ENCODE measurements at regions not wholly inside any gene's neighbourhood (a gene's known extent, or its start where the extent isn't known, plus 50 kb on each side); places are given as distances from the start of the nearest gene placed in this dataset.

DNA sequence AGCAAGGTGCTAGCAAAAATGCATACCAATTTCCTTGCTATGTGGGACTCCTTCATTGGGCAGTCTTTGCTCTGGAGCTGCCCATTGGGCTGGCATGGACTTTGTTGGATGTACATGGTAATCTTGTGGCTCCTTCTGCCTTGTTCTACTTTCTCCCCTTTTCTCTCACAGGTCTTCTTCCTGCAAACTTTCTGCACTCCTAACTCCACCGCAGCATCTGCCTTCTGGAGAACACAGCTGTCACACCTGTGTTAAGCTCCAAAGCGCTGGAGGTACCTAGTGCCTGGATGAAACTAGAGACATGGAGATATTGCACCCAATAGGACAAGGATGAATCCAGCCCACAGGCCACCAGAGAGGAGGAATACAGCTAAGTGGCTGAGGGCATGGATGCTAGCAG, 60.7 kb upstream of the CCND2 start:
- no peaks in the 10 kb centered on the region for H3K9me3 Mint-ChIP-seq (ENCODE audit: unreplicated experiment)
- H3K4me1 Mint-ChIP-seq (ENCODE audit: insufficient read depth, unreplicated experiment), result peaks cover 13% of the 10 kb centered on the region
- TF ChIP-seq, protein P1, sequence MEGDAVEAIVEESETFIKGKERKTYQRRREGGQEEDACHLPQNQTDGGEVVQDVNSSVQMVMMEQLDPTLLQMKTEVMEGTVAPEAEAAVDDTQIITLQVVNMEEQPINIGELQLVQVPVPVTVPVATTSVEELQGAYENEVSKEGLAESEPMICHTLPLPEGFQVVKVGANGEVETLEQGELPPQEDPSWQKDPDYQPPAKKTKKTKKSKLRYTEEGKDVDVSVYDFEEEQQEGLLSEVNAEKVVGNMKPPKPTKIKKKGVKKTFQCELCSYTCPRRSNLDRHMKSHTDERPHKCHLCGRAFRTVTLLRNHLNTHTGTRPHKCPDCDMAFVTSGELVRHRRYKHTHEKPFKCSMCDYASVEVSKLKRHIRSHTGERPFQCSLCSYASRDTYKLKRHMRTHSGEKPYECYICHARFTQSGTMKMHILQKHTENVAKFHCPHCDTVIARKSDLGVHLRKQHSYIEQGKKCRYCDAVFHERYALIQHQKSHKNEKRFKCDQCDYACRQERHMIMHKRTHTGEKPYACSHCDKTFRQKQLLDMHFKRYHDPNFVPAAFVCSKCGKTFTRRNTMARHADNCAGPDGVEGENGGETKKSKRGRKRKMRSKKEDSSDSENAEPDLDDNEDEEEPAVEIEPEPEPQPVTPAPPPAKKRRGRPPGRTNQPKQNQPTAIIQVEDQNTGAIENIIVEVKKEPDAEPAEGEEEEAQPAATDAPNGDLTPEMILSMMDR (IDR thresholded peaks at IDR 0.05; ENCODE audit: unreplicated experiment), result no peak
- CTCF ChIA-PET, result interaction anchor here (0.6 to 0.9 kb wide), 2 partner anchors 64 to 934 kb away, joined by 3 to 4 read pairs; no protein-coding TSS in a partner anchor
- H3K4me3 Mint-ChIP-seq (ENCODE audit: unreplicated experiment), result no peak overlapping the region
- H3K27me3 Mint-ChIP-seq (ENCODE audit: insufficient read depth, unreplicated experiment), result peaks cover 35% of the 10 kb centered on the region
- no TSS peak for BruUV-seq (replicated peaks)
- H3K36me3 Mint-ChIP-seq (ENCODE audit: insufficient read depth, unreplicated experiment), result no peaks in the 10 kb centered on the region
- no peak for DNase-seq (ENCODE audit: unreplicated experiment)
- intact Hi-C loops (cut with micrococcal nuclease), result no loop called here
- H3K27ac Mint-ChIP-seq (ENCODE audit: low read depth, unreplicated experiment), result no peak overlapping the region
- POLR2A ChIA-PET, result no interaction called here

DNA sequence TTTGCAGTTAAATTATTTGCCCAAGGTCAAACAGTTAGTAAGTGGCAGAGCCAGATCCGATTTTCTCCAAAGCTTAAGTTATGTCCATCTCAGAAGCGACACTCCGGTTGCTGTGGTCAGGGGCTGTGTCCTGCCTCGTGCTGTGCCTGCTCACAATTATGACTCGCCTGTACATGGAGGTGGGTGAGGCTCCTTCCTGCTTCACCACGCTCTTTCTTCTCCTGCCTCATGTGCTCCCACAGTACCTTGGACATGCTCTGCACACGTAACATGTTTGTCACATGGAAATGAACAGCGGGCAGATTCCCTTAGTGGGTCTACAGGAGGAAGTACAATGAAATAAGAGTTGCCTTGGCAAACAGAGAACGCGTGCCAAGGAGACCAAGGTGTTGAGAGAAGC, 62.2 kb upstream of the CCND2 start:
- H3K27me3 Mint-ChIP-seq (ENCODE audit: insufficient read depth, unreplicated experiment), result peaks cover 35% of the 10 kb centered on the region
- BruUV-seq (replicated peaks), result no TSS peak

DNA sequence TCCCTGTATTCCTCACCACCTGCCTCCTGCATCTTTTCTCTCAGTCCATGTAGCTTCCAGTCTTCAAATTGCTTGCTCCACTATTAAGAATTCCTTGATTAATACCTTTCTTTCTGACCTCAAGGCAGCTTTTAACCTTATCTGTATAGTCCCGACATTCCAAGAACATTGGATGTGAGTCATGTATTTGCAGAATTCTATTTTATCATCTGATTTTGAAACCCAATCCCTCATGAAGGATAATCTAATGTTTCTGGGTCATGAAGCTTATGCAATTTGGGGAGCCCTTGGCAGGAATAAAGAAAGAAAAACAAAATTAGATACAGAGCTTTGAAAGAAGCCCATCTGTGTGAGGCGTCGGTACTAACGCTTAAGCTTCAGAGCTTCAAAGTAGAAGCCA, 63.4 kb upstream of the CCND2 start:
- no TSS peak for BruUV-seq (replicated peaks)
- intact Hi-C loops (cut with micrococcal nuclease), result no loop called here
- DNase-seq (ENCODE audit: unreplicated experiment), result no peak
- Mint-ChIP-seq H3K27ac (ENCODE audit: low read depth, unreplicated experiment) (no peak overlapping the region), H3K27me3 (ENCODE audit: insufficient read depth, unreplicated experiment) (peaks cover 47% of the 10 kb centered on the region), H3K4me3 (ENCODE audit: unreplicated experiment) (no peak overlapping the region), H3K9me3 (ENCODE audit: unreplicated experiment) (no peaks in the 10 kb centered on the region), H3K36me3 (ENCODE audit: insufficient read depth, unreplicated experiment) (no peaks in the 10 kb centered on the region), H3K4me1 (ENCODE audit: insufficient read depth, unreplicated experiment) (peaks cover 3% of the 10 kb centered on the region)
- POLR2A ChIA-PET, result no interaction called here
- CTCF ChIA-PET, result interaction anchor here (0.6 to 1.0 kb wide), 3 partner anchors 13 to 548 kb away, joined by 3 to 4 read pairs (median 4); no protein-coding TSS in a partner anchor
- TF ChIP-seq, protein P1 (IDR thresholded peaks at IDR 0.05; ENCODE audit: unreplicated experiment), result no peak

More for the DNA sequence above, 62.2 kb upstream of the CCND2 start:
- no peak for DNase-seq (ENCODE audit: unreplicated experiment)
- intact Hi-C loops (cut with micrococcal nuclease), result no loop called here
- no peaks in the 10 kb centered on the region for H3K36me3 Mint-ChIP-seq (ENCODE audit: insufficient read depth, unreplicated experiment)
- H3K4me3 Mint-ChIP-seq (ENCODE audit: unreplicated experiment), result no peak overlapping the region
- peaks cover 13% of the 10 kb centered on the region for H3K4me1 Mint-ChIP-seq (ENCODE audit: insufficient read depth, unreplicated experiment)
- H3K9me3 Mint-ChIP-seq (ENCODE audit: unreplicated experiment), result no peaks in the 10 kb centered on the region
- CTCF ChIA-PET, result interaction anchor here (1.0 kb wide), 1 partner anchor 18 kb away, joined by 3 read pairs; no protein-coding TSS in a partner anchor
- POLR2A ChIA-PET, result no interaction called here
- no peak overlapping the region for H3K27ac Mint-ChIP-seq (ENCODE audit: low read depth, unreplicated experiment)
- TF ChIP-seq, protein P1 (IDR thresholded peaks at IDR 0.05; ENCODE audit: unreplicated experiment), result no peak

DNA sequence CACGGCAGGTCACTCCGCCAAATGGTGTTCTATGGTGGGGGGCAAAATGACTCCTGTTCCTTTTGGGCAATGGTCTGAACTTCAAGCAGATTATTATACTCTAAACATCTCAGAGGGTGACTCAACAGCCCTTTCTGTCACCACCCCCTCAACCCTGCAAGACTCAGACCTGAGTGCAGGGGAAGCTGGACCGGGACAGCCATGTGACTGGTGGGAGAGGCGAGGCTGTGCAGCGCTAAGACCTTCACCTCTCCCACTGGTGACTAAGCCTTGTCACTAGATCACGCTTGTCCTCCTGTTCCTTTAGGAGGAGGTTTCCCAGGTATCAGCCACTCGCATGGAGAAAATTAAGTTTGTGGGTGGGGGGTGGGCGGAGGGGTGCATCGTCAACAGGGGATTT, 67.1 kb upstream of the CCND2 start:
- Mint-ChIP-seq H3K27me3 (ENCODE audit: insufficient read depth, unreplicated experiment) (peaks cover 72% of the 10 kb centered on the region), H3K36me3 (ENCODE audit: insufficient read depth, unreplicated experiment) (no peaks in the 10 kb centered on the region), H3K27ac (ENCODE audit: low read depth, unreplicated experiment) (no peak overlapping the region), H3K4me1 (ENCODE audit: insufficient read depth, unreplicated experiment) (no peaks in the 10 kb centered on the region), H3K4me3 (ENCODE audit: unreplicated experiment) (no peak overlapping the region), H3K9me3 (ENCODE audit: unreplicated experiment) (no peaks in the 10 kb centered on the region)
- ChIA-PET POLR2A (no interaction called here), CTCF (interaction anchor here (0.6 to 0.9 kb wide), 2 partner anchors 13 to 52 kb away, joined by 3 read pairs; no protein-coding TSS in a partner anchor)
- intact Hi-C loops (cut with micrococcal nuclease), result no loop called here
- BruUV-seq (replicated peaks), result no TSS peak
- no peak for DNase-seq (ENCODE audit: unreplicated experiment)
- TF ChIP-seq, protein P1 (IDR thresholded peaks at IDR 0.05; ENCODE audit: unreplicated experiment), result no peak

Measured in MCF 10A (cell line).